ENCODE measurements at regions not wholly inside any gene's neighbourhood (a gene's known extent, or its start where the extent isn't known, plus 50 kb on each side); places are given as distances from the start of the nearest gene placed in this dataset.

- DNase-seq (ENCODE audit: low spot score), result no peak
Observed at GRCh38 chr1:5286244-5286643, 631.8 kb downstream of the AJAP1 start.

GRCh38 chr1:5274527-5274926 is 620.1 kb downstream of the AJAP1 start:
- DNase-seq (ENCODE audit: low spot score), result no peak

- no peak for DNase-seq (ENCODE audit: low spot score)
Observed at GRCh38 chr1:5273280-5274003, 619.0 kb downstream of the AJAP1 start.

- DNase-seq (ENCODE audit: low spot score), result no peak
Observed at GRCh38 chr1:5272325-5272724, 617.9 kb downstream of the AJAP1 start.

GRCh38 chr1:5271264-5271663 is 616.9 kb downstream of the AJAP1 start:
- DNase-seq (ENCODE audit: low spot score), result no peak

DNA sequence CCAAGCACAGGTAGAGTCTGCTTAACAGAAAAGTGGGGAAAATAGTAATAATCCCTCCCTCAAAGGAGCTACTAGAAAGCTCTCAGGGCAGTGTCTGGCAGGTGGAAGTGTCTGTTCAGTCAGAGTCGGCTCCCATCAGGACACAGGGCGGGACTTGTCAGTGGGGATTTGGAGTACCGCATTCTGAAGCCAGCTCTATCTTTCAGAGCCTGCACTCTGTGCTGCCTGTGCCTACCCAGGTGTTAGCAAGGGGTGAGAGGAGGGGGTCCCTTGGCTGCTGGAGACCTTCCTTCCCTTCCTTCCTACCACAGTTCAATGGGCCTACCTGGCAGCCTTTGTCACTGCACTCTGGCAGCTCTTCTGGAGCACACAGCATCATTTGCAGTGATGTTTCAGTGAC is 615.5 kb downstream of the AJAP1 start:
- no peak for DNase-seq (ENCODE audit: low spot score)

- no peak for DNase-seq (ENCODE audit: low spot score)
Observed at GRCh38 chr1:5267603-5268235, 613.3 kb downstream of the AJAP1 start.

- DNase-seq (ENCODE audit: low spot score), result no peak
Observed at GRCh38 chr1:5265438-5266075, 611.1 kb downstream of the AJAP1 start.

DNA sequence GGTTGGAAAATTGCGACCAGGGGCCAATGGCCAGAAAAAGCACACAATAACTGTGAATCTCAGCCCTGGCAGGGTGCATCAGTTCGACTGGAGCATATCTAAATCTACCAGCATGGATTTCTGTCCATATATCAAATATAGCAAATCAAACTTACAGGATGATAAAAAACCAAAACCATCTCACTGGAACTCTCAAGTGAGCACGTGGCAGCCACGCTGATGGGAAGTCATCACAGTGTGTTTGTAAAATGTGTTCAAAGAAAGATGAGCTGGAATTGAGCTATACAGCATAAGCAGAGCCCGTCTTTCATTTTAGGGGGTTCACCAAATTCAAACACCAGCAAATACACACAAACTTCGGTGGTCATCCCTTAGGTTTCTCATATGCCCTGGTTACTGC is 610.1 kb downstream of the AJAP1 start:
- DNase-seq (ENCODE audit: low spot score), result no peak

DNA sequence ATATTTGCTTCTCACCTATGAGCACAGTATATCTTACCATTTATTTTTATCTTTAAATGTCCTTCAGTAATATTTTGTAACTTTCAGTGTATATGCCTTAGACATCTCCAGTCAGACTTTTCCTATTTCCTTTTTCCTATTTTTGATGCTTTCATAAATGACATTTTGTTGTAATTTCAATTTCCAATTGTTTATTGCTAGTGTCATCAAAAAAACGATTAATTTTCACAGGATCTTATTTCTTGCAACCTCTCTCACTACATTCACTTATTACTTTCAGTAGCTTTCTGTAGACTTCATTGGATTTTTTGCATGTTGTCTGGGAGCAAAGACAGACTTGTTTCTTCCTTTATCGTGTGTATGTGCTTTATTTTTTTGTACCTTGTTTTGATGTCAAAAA is 602.4 kb downstream of the AJAP1 start:
- DNase-seq (ENCODE audit: low spot score), result no peak

DNA sequence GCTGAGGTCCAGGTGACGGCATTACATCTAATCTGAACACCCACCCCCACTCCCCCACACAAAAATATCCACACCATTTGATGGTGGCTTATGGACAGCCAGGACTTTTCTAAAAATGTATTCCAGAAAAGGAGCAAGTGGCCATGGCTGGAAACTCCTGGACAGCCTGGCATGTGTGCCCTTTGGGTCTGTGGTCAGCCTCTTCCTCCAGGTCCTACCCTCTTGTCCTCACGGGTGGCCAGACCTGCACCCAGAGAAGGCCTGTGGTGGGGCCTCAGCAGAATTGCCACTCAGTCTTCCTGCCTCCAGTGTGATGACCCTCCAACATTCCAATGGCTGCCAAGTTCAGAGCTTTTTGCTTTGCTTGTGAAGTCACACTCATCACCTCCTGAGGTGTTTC is 600.6 kb downstream of the AJAP1 start:
- no peak for DNase-seq (ENCODE audit: low spot score)

GRCh38 chr1:5254131-5254725 is 599.8 kb downstream of the AJAP1 start:
- DNase-seq (ENCODE audit: low spot score), result no peak

DNA sequence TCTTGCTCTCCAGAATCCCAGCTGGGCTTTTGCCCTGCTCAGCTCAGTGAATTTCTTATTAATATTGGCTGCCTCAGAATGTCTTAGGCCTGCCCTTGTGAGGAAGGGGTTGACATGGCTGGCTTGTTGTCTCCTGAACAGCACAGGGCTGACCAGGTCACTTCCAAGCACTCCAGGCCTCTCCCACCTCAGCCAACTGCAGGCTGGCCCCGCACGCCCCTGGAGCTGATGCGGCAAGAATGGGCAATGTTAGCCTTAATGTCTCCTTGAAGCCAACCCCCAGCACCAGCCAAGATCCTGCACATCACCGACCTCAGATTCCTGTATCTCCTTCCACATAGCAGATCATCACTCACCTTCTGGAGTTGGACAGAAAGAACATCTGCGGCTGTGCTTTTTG is 598.6 kb downstream of the AJAP1 start:
- DNase-seq (ENCODE audit: low spot score), result no peak

DNA sequence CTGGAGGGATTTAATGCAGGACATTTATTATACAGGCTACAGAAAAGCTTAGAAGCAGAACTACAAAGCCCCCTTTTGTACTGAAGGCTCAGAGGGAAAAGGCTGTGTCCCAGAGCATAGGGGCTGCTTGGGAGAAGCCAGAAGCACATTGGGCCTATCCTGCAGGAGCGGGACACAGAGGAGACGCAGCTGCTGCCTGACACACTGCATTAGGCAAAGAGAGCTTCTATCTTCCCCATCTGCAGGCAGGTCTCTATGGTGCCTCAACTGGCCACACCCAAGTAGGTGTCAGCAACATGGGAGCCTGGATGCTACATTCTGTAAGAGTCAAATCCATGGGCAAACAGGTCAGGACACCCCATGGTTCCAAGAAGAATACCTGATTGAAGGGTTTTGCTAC is 595.9 kb downstream of the AJAP1 start:
- no peak for DNase-seq (ENCODE audit: low spot score)

DNA sequence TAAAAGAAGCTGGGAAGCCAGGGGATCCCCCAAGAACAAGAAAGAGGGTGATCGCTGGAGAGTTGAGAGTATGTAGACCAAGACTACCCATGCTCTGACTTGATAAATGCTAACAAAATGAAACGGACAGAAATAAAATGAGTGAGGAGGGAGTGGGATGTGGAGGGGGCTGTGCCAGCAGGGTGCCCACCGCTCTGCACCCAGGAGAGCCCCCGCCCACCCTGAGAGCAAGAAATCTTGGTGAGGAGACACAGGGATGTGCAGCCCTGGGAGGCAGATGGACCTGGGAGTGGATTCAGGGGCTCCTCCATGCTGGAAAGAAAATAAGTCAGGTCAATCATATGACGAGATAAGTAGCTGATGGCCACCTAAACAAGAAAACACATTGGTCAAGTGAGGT is 590.9 kb downstream of the AJAP1 start:
- no peak for DNase-seq (ENCODE audit: low spot score)

GRCh38 chr1:5244631-5245285 is 590.3 kb downstream of the AJAP1 start:
- DNase-seq (ENCODE audit: low spot score), result no peak

DNA sequence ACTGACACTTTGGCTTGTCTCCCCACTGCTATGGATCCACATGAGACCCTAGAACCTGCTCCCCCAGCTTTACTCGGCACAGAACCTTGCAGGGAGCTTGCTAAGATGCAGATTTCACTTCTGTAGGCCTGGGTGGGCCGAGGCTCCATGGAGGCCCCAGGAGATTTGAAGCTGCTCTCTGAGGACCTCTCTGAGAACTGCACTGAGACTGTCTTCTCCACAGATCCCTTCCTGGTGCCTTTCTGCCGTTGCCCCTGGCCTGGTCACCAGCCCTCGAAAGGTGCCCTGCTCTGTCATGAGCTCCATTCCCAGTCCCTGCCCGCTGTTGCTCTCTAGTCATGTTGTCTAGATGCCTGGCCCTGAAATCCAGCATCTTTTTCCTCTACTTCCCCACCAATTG is 588.4 kb downstream of the AJAP1 start:
- DNase-seq (ENCODE audit: low spot score), result no peak

- DNase-seq (ENCODE audit: low spot score), result no peak
Observed at GRCh38 chr1:5239911-5240310, 585.5 kb downstream of the AJAP1 start.

DNA sequence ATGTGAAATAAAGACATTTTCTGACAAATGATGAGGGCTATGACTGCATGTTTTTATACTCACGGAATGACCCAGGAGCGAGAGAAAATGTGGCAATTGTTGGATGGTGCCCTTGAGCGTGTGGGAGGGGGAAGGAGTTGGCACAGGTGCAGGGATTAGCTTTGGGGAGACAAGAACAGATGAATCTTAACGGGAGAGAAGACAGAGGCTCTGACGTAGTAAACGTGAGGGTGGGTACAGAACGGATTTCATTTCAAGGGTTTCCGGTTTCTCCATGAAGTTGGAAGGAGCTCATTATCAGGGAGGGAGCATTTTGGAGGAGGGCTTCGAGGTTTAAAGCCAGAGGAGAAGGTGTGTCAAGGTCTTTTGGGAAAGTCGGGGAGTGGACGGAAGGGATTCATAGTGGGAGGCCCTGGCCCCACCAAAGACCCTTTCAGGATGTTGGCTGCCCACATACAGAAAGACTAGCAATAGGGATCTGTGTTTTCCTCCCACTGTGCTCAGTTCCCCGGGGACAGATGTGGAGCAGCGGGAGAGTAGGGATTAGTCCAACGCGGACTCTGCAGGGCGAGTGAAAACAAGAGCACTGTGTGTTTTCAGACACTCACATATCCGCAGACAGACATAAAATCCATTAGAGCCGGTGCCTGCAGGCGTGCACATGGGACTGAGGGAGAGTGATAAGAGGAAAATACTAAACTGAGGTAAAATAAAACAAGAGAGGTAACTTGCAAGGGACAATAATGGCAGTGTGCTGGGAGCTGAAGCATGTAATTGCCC is 584.1 kb downstream of the AJAP1 start:
- DNase-seq (ENCODE audit: low spot score), result no peak

DNA sequence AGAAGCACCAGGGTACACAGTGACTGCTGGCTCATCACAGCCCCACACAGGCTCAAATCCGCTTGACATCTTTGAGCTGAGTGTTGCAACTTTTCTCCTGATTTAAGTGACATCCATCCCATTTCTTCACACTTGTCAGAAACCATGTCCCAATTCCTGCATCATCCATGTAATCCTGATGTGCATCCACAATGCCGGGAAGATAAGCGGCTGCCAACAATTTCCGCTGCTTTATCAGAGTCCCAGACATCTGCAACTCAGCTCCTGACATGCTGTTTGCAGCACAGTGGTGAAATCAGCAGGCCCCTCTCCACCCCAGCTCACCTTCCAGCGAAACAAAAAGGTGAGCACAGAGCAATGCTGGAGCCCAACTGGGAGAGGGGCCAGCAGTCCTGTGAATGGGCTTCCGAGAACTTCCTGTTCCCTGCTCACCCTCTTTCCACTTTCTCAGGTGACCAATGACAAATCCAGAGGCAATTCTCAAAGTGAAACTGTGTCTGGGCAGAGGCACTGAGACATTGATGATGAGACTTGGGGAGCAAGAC is 581.0 kb downstream of the AJAP1 start:
- DNase-seq (ENCODE audit: low spot score), result no peak

GRCh38 chr1:5232537-5232936 is 578.1 kb downstream of the AJAP1 start:
- DNase-seq (ENCODE audit: low spot score), result no peak
